Osteoblast (primary cell): ENCODE measurements at regions not wholly inside any gene's neighbourhood (a gene's known extent, or its start where the extent isn't known, plus 50 kb on each side); places are given as distances from the start of the nearest gene placed in this dataset.
A peak's percentile ranks its signal among the peaks of the same experiment; 100 is the strongest.

ENCODE experiments used
- DNase-seq: peaks from one replicate; pipeline ENCODE4 v3.0.0; 2011; ENCODE audit warnings: low spot score, mixed read lengths; ENCODE audit not compliant: insufficient read length; ENCODE audit errors: missing footprints
- H2AFZ ChIP-seq: 2 replicates; pipeline ENCODE4 v1.6.0; 2011; ENCODE audit warnings: mild to moderate bottlenecking, low read length
- H3K27ac ChIP-seq: 2 replicates; pipeline ENCODE4 v1.5.1; 2011; ENCODE audit warnings: mild to moderate bottlenecking, low read depth, low read length, moderate library complexity
- H3K27me3 ChIP-seq: 2 replicates; pipeline ENCODE4 v1.6.0; 2012; ENCODE audit warnings: mild to moderate bottlenecking, control low read depth, inconsistent platforms, low read length, moderate library complexity; ENCODE audit not compliant: insufficient read depth
- H3K36me3 ChIP-seq: 2 replicates; pipeline ENCODE4 v1.5.1; 2011; ENCODE audit warnings: mild to moderate bottlenecking, low read length, control low read depth, moderate library complexity; ENCODE audit not compliant: insufficient read depth
- H3K4me1 ChIP-seq: 2 replicates; pipeline ENCODE4 v1.5.1; 2011; ENCODE audit warnings: mild to moderate bottlenecking, low read length, control low read depth, moderate library complexity; ENCODE audit not compliant: insufficient read depth
- H3K4me2 ChIP-seq: 2 replicates; pipeline ENCODE4 v1.6.0; 2011; ENCODE audit warnings: mild to moderate bottlenecking, low read length; ENCODE audit not compliant: insufficient read depth
- H3K4me3 ChIP-seq: fragments of 200-600 bp; sonication (generic); 3 replicates; pipeline ENCODE4 v1.5.1; 2012; ENCODE audit warnings: mild to moderate bottlenecking, low read length, inconsistent platforms; ENCODE audit not compliant: insufficient read depth
- H3K79me2 ChIP-seq: 2 replicates; pipeline ENCODE4 v1.6.0; 2012; ENCODE audit warnings: mild to moderate bottlenecking, low read length, control low read depth, inconsistent platforms; ENCODE audit not compliant: insufficient read depth
- H3K9me3 ChIP-seq: 2 replicates; pipeline ENCODE4 v1.5.1; 2011; ENCODE audit warnings: low read depth, low read length, control low read depth
- H4K20me1 ChIP-seq: 2 replicates; pipeline ENCODE4 v1.6.0; 2012; ENCODE audit warnings: mild to moderate bottlenecking, low read length, control low read depth; ENCODE audit not compliant: insufficient read depth
- TF ChIP-seq, protein P1 (sequence below): IDR thresholded peaks from 2 replicates; pipeline ENCODE4 v1.5.1; 2011; ENCODE audit warnings: mild to moderate bottlenecking, low read depth, low read length, moderate library complexity; ENCODE audit errors: extremely low read depth

DNA sequence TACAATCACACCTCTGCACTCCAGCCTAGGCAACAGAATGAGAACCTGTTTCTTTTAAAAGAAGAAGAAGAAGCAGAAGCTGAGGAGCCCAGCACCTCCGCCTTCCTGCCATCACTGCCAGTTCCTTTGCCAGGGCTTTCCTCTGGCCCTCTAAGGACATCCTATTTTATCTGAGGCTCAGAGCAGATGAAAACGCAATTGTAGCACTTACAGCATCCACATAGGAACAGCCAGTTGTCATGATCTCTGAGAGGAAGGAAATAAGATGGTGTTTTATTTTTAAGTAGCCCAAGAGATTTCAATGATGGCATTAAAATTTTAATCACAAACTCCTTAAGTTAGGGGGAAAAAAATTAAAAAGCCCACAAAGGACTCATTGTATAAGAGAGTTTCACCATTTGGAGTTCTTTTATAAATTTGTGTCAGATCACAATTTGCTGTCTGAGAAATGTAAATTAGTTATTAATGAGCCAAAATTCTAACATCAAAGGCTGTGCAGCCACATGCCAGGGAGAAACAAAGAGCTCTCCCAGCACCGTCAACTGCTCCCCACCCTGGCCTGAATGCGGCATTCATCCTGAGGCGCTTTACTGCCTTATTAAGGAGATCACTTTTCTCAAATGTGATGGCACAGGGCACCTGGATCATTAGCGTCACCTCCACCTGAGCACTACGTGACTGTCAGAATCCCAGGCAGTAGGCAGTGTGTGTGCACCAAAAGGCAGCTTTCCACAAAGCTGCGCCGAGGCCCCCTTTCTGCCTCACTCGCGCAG lies 393.0 kb downstream of the FOXO1 start:
- Histone ChIP-seq H3K27me3 (no peaks in the 10 kb centered on the region), H3K4me2 (no peak overlapping the region), H3K79me2 (no peaks in the 10 kb centered on the region), H2AFZ (no peak overlapping the region), H3K9me3 (no peaks in the 10 kb centered on the region), H3K4me3 (no peak overlapping the region), H3K4me1 (peaks cover 33% of the 10 kb centered on the region), H4K20me1 (no peaks in the 10 kb centered on the region), H3K27ac (no peak overlapping the region), H3K36me3 (no peaks in the 10 kb centered on the region)
- no peak for DNase-seq
- TF ChIP-seq, protein P1, sequence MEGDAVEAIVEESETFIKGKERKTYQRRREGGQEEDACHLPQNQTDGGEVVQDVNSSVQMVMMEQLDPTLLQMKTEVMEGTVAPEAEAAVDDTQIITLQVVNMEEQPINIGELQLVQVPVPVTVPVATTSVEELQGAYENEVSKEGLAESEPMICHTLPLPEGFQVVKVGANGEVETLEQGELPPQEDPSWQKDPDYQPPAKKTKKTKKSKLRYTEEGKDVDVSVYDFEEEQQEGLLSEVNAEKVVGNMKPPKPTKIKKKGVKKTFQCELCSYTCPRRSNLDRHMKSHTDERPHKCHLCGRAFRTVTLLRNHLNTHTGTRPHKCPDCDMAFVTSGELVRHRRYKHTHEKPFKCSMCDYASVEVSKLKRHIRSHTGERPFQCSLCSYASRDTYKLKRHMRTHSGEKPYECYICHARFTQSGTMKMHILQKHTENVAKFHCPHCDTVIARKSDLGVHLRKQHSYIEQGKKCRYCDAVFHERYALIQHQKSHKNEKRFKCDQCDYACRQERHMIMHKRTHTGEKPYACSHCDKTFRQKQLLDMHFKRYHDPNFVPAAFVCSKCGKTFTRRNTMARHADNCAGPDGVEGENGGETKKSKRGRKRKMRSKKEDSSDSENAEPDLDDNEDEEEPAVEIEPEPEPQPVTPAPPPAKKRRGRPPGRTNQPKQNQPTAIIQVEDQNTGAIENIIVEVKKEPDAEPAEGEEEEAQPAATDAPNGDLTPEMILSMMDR: no peak

DNA sequence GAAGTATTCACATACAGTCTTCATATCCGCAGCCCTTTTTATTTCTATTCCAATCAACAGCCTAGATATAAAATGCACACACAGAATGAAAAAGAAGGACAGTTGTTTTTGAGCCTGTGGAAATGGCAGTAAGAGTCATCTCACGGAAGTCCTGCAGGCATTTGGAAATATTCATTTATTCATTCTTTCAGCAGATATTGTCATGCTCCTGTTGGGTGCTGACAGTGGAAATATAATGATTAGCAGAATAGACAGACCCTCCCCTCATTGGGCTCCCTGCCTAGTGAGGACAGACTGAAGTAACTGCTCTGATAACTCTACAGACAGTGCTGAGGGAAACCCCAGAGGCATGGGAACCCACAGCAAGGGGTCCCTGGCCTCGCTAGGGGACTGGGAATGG lies 392.3 kb downstream of the FOXO1 start:
- H3K4me2 ChIP-seq: no peak overlapping the region
- no peaks in the 10 kb centered on the region for H3K36me3 ChIP-seq
- DNase-seq: no peak
- TF ChIP-seq, protein P1: no peak
- H3K9me3 ChIP-seq: no peaks in the 10 kb centered on the region
- H3K27ac ChIP-seq: no peak overlapping the region
- no peaks in the 10 kb centered on the region for H4K20me1 ChIP-seq
- no peak overlapping the region for H3K4me3 ChIP-seq
- H2AFZ ChIP-seq: no peak overlapping the region
- peaks cover 33% of the 10 kb centered on the region for H3K4me1 ChIP-seq
- H3K79me2 ChIP-seq: no peaks in the 10 kb centered on the region
- no peaks in the 10 kb centered on the region for H3K27me3 ChIP-seq

DNA sequence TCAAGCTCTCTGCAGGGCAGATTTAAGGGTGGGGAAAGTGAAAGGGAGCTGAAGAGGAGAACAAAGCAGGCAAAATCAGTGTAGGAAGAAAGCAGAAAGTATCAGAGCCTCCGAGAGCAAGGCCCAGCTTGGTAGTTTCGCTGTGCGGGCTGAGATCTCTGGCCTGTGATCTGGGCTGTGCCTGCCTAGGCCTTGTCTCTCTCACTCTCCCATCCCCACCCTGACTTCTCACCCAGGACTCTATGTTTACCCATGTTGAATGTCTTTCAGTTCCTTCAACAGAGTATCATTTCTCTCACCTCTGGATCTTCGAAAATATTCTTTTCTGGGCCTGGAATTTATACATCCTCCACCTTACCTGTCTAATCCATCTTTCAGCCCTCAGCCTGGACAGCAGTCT lies 391.3 kb downstream of the FOXO1 start:
- Histone ChIP-seq H3K27me3 (peaks cover 5% of the 10 kb centered on the region), H3K4me1 (peaks cover 33% of the 10 kb centered on the region), H3K9me3 (no peaks in the 10 kb centered on the region), H3K79me2 (no peaks in the 10 kb centered on the region), H2AFZ (peak overlapping the region; percentile 3), H4K20me1 (no peaks in the 10 kb centered on the region), H3K4me3 (no peak overlapping the region), H3K27ac (peak overlapping the region; percentile 20), H3K36me3 (no peaks in the 10 kb centered on the region), H3K4me2 (peak overlapping the region; percentile 27)
- TF ChIP-seq, protein P1: no peak
- DNase-seq: no peak

DNA sequence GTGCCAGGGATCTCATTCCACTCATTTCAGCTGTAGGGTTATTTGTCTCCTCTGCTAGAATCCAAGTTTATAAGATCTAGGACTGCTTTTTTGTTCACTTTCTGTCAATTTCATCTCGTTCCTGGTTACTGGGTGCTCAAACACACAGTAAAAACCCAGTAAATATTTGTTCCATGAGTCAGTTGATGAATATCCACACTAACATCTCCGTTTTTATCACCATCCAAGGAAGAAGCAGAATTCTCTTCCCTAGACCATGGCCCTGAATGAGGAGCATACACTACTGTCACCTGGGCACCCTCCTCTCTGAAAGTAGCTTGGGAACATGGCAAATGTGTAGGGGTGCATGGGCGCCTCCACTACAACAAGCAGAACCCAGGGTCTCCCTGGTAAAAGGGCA lies 390.8 kb downstream of the FOXO1 start:
- H2AFZ ChIP-seq: peak overlapping the region; percentile 3

More for the DNA sequence above, 390.8 kb downstream of the FOXO1 start:
- H3K27me3 ChIP-seq: peaks cover 7% of the 10 kb centered on the region
- H3K27ac ChIP-seq: peak overlapping the region; percentile 20
- no peaks in the 10 kb centered on the region for H3K9me3 ChIP-seq
- H4K20me1 ChIP-seq: no peaks in the 10 kb centered on the region
- TF ChIP-seq, protein P1: no peak
- peaks cover 33% of the 10 kb centered on the region for H3K4me1 ChIP-seq
- peak overlapping the region; percentile 27 for H3K4me2 ChIP-seq
- DNase-seq: peak; percentile 73
- no peaks in the 10 kb centered on the region for H3K36me3 ChIP-seq
- no peaks in the 10 kb centered on the region for H3K79me2 ChIP-seq
- H3K4me3 ChIP-seq: no peak overlapping the region
